ENCODE measurements at regions not wholly inside any gene's neighbourhood (a gene's known extent, or its start where the extent isn't known, plus 50 kb on each side); places are given as distances from the start of the nearest gene placed in this dataset.

DNA sequence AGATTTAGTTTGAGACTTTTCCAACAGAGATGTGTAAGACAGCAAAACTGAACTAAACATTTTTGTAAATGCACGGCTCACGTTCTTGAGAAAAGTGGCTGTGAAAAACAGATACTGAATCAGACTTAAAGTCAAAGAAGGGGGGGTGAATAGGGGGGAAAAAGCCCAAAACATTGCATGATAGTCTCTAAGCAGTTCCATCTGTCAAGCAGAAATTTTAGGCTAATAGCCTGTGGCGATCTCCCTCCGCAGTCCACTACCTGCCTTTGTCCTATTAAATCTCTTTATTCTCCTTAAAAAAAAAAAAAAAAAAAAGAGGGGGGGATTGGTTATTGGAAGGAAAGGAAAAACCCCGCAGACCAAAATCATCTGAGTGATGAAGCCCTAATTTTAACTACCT lies 217.6 kb upstream of the NFIA start:
- peaks cover 14 to 25% of the 10 kb centered on the region in 2 donors for H3K27me3 Mint-ChIP-seq (ENCODE audit: low read depth in 2 of 2)
- no peaks in the 10 kb centered on the region for H3K4me1 Mint-ChIP-seq
- ATAC-seq (no peak), DNase-seq (no peak)
- no peak overlapping the region for H3K4me3 ChIP-seq (ENCODE audit: low read length)
- H3K9me3 ChIP-seq (ENCODE audit: control insufficient read depth, insufficient read depth, low read length), result no peaks in the 10 kb centered on the region
- TF ChIP-seq, protein P1, sequence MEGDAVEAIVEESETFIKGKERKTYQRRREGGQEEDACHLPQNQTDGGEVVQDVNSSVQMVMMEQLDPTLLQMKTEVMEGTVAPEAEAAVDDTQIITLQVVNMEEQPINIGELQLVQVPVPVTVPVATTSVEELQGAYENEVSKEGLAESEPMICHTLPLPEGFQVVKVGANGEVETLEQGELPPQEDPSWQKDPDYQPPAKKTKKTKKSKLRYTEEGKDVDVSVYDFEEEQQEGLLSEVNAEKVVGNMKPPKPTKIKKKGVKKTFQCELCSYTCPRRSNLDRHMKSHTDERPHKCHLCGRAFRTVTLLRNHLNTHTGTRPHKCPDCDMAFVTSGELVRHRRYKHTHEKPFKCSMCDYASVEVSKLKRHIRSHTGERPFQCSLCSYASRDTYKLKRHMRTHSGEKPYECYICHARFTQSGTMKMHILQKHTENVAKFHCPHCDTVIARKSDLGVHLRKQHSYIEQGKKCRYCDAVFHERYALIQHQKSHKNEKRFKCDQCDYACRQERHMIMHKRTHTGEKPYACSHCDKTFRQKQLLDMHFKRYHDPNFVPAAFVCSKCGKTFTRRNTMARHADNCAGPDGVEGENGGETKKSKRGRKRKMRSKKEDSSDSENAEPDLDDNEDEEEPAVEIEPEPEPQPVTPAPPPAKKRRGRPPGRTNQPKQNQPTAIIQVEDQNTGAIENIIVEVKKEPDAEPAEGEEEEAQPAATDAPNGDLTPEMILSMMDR (IDR thresholded peaks at IDR 0.05), result no peak
- no peaks in the 10 kb centered on the region for H3K27me3 ChIP-seq (ENCODE audit: control insufficient read depth, insufficient read depth, low read length)
- H3K27ac ChIP-seq (ENCODE audit: low read length), result no peak overlapping the region
- no peaks in the 10 kb centered on the region for H3K36me3 Mint-ChIP-seq
- intact Hi-C loops (cut with micrococcal nuclease), result no loop called here
- no peak overlapping the region for H3K4me3 Mint-ChIP-seq
- H3K36me3 ChIP-seq (ENCODE audit: control insufficient read depth, insufficient read depth, low read length), result no peaks in the 10 kb centered on the region
- H3K9me3 Mint-ChIP-seq, result no peaks in the 10 kb centered on the region
- 100% methylated on average over 2 of the region's 5 CpGs for WGBS (ENCODE audit: insufficient coverage)
- no peaks in the 10 kb centered on the region for H3K4me1 ChIP-seq (ENCODE audit: control insufficient read depth, insufficient read depth, low read length)
- no peak overlapping the region for H3K27ac Mint-ChIP-seq

DNA sequence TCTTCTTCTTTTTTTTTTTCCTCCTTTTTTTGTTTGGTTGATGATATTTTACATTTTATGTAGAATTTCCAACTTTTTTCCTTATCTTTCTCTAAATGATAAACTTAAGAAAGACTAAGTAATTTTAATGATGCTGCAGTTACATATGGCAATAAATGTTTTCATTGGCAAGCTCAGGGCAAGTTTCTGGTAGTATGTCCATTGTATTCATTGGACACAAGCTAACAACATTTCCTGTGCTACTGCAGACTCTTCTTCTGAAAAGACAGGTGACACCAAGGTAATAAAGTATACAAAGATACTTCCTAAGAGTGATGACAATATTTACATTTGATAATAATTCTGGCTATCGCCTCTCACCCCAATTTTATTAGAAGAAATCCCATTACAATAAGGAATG lies 219.2 kb upstream of the NFIA start:
- intact Hi-C loops (cut with micrococcal nuclease), result no loop called here
- H3K4me1 Mint-ChIP-seq, result no peaks in the 10 kb centered on the region
- H3K27ac ChIP-seq (ENCODE audit: low read length), result no peak overlapping the region
- ATAC-seq (no peak), DNase-seq (no peak)
- no peak overlapping the region for H3K4me3 ChIP-seq (ENCODE audit: low read length)
- H3K9me3 ChIP-seq (ENCODE audit: control insufficient read depth, insufficient read depth, low read length), result no peaks in the 10 kb centered on the region
- no peak overlapping the region for H3K27ac Mint-ChIP-seq
- peaks cover 14 to 25% of the 10 kb centered on the region in 2 donors for H3K27me3 Mint-ChIP-seq (ENCODE audit: low read depth in 2 of 2)
- WGBS (ENCODE audit: insufficient coverage), result no CpG with 5 or more reads among the region's 1 CpG
- H3K36me3 Mint-ChIP-seq, result no peaks in the 10 kb centered on the region
- H3K36me3 ChIP-seq (ENCODE audit: control insufficient read depth, insufficient read depth, low read length), result no peaks in the 10 kb centered on the region
- no peaks in the 10 kb centered on the region for H3K27me3 ChIP-seq (ENCODE audit: control insufficient read depth, insufficient read depth, low read length)
- no peaks in the 10 kb centered on the region for H3K9me3 Mint-ChIP-seq
- H3K4me3 Mint-ChIP-seq, result no peak overlapping the region
- TF ChIP-seq, protein P1 (IDR thresholded peaks at IDR 0.05), result no peak
- no peaks in the 10 kb centered on the region for H3K4me1 ChIP-seq (ENCODE audit: control insufficient read depth, insufficient read depth, low read length)

DNA sequence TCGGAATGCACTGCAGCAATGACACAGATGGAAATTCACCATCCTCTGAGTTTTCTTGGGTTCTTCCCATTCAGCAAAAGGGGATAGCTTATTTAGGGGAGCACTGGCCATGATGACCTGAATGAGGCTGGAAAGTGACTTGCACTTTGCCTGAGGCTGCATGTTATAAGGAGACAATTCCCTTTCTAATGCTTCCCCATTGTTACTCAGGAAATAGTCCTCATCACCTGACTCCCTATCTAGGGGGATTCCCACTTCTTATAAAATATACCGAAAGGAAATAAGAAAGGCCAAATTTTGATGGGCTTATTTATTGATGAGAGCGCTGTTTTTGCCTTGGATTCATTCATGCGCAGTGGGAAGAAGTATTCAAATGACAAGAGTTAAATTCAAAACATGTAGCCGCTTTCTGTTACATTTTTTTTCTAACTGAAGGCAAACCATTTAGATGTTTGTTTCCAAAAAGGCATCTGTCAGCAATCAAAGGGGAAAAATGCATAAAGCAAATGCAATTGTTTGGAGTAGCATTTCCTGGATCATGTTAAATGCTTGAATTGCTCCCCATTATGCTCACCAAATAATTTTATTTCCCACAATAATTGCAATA lies 220.3 kb upstream of the NFIA start:
- no peaks in the 10 kb centered on the region for H3K27me3 ChIP-seq (ENCODE audit: control insufficient read depth, insufficient read depth, low read length)
- H3K4me3 ChIP-seq (ENCODE audit: low read length), result no peak overlapping the region
- no peaks in the 10 kb centered on the region for H3K9me3 ChIP-seq (ENCODE audit: control insufficient read depth, insufficient read depth, low read length)
- ATAC-seq, result no peak
- intact Hi-C loops (cut with micrococcal nuclease), result no loop called here
- Mint-ChIP-seq H3K4me3 (no peak overlapping the region), H3K36me3 (no peaks in the 10 kb centered on the region), H3K9me3 (no peaks in the 10 kb centered on the region), H3K27ac (no peak overlapping the region), H3K4me1 (no peaks in the 10 kb centered on the region), H3K27me3 (ENCODE audit: low read depth in 2 of 2) (peaks cover 14 to 25% of the 10 kb centered on the region in 2 donors)
- no peak for DNase-seq
- H3K36me3 ChIP-seq (ENCODE audit: control insufficient read depth, insufficient read depth, low read length), result no peaks in the 10 kb centered on the region
- WGBS (ENCODE audit: insufficient coverage), result 97% methylated on average over 5 of the region's 5 CpGs
- H3K27ac ChIP-seq (ENCODE audit: low read length), result no peak overlapping the region
- H3K4me1 ChIP-seq (ENCODE audit: control insufficient read depth, insufficient read depth, low read length), result no peaks in the 10 kb centered on the region
- TF ChIP-seq, protein P1 (IDR thresholded peaks at IDR 0.05), result no peak

DNA sequence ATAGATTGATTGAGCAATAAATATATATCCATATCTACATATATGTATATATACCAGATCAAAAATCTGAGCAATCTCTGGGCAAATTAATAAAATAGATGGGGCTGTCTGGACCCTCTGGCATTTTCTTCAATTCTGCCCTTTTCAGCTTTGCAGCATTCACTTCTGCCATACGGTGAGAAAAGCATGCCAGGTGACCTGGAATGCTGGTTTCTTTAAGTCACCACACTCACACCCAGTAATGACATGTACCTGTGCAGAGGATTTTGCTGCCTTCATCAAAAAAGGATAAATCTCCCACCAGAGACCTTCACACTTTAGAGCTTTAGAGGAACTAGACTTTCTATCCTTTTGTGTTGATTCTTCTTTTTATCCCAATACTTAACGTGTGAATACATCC lies 223.2 kb upstream of the NFIA start:
- Histone ChIP-seq H3K27me3 (ENCODE audit: control insufficient read depth, insufficient read depth, low read length) (no peaks in the 10 kb centered on the region), H3K4me3 (ENCODE audit: low read length) (no peak overlapping the region), H3K9me3 (ENCODE audit: control insufficient read depth, insufficient read depth, low read length) (no peaks in the 10 kb centered on the region), H3K36me3 (ENCODE audit: control insufficient read depth, insufficient read depth, low read length) (no peaks in the 10 kb centered on the region), H3K27ac (ENCODE audit: low read length) (no peak overlapping the region), H3K4me1 (ENCODE audit: control insufficient read depth, insufficient read depth, low read length) (no peaks in the 10 kb centered on the region)
- Mint-ChIP-seq H3K4me1 (no peaks in the 10 kb centered on the region), H3K27me3 (ENCODE audit: low read depth in 2 of 2) (peaks cover 15 to 45% of the 10 kb centered on the region in 2 donors), H3K36me3 (no peaks in the 10 kb centered on the region), H3K9me3 (no peaks in the 10 kb centered on the region), H3K4me3 (no peak overlapping the region), H3K27ac (no peak overlapping the region)
- intact Hi-C loops (cut with micrococcal nuclease), result no loop called here
- DNase-seq (no peak), ATAC-seq (no peak)
- TF ChIP-seq, protein P1 (IDR thresholded peaks at IDR 0.05), result no peak
- 57% methylated on average over 1 of the region's 2 CpGs for WGBS (ENCODE audit: insufficient coverage)
